Gastrocnemius medialis (tissue), 4 donors: ENCODE measurements at regions not wholly inside any gene's neighbourhood (a gene's known extent, or its start where the extent isn't known, plus 50 kb on each side); places are given as distances from the start of the nearest gene placed in this dataset.

Experiments used
- CTCF ChIP-seq, 5 experiments: fragments of 450-650 bp in 3 of 5; fragments of 200-600 bp in 2 of 5; sonication (generic) in 2 of 5; IDR thresholded peaks in 4 of 5; conservative IDR thresholded peaks in 1 of 5; 1 replicate in 4 of 5; 2 replicates in 1 of 5; pipeline ENCODE4 v1.5.1; 2016 to 2019; ENCODE audit warnings: antibody characterized with exemption in 5 of 5, mild to moderate bottlenecking in 3 of 5, moderate library complexity in 3 of 5
- POLR2A ChIP-seq, 2 donors: fragments of 450-650 bp; IDR thresholded peaks; one replicate each; pipeline ENCODE4 v1.6.1; 2017; ENCODE audit warnings: antibody characterized with exemption in 2 of 2, mild to moderate bottlenecking in 2 of 2, moderate library complexity in 2 of 2

- TF ChIP-seq CTCF (IDR thresholded peaks at IDR 0.05 in 4 of 5, conservative IDR thresholded peaks at IDR 0.05 in 1 of 5) (no peak), POLR2A (IDR thresholded peaks at IDR 0.05) (no peak)
These were observed 122.7 kb downstream of the ZBTB18 start for GRCh38 chr1:244173769-244174168.
